ENCODE measurements at regions not wholly inside any gene's neighbourhood (a gene's known extent, or its start where the extent isn't known, plus 50 kb on each side); places are given as distances from the start of the nearest gene placed in this dataset.

- TF ChIP-seq YY1 (IDR thresholded peaks at IDR 0.05; ENCODE audit: low read depth) (no peak), EGR1 (IDR thresholded peaks at IDR 0.05) (no peak), TAF1 (IDR thresholded peaks at IDR 0.05; ENCODE audit: low read depth) (no peak), REST (IDR thresholded peaks at IDR 0.05; ENCODE audit: low read depth) (no peak), EP300 (IDR thresholded peaks at IDR 0.05; ENCODE audit: borderline replicate concordance) (no peak), TCF12 (IDR thresholded peaks at IDR 0.05; ENCODE audit: low read depth) (no peak), TEAD4 (IDR thresholded peaks at IDR 0.05) (no peak)
Observed at GRCh38 chr1:4482526-4482925, 171.9 kb upstream of the AJAP1 start.

All from Ishikawa (cell line).